HepG2 (cell line): ENCODE measurements at regions not wholly inside any gene's neighbourhood (a gene's known extent, or its start where the extent isn't known, plus 50 kb on each side); places are given as distances from the start of the nearest gene placed in this dataset.

ENCODE experiments used
- ATAC-seq: fragments of 200-7000 bp; cut with Tn5 transposase; 3 replicates; pipeline ENCODE4 v1.9.1; 2020; ENCODE audit warnings: mild to moderate bottlenecking, moderate library complexity
- BruUV-seq: library from RNA; stranded (reverse); fragments of 400-500 nt; replicated peaks from 2 replicates; lab custom pipeline; 2021; lab: Mats Ljungman, UMichigan
- CTCF ChIA-PET: fragments of 300-600 bp; formaldehyde crosslinking; extraction: SDS; loops from one replicate; lab custom pipeline; 2021; ENCODE audit warnings: low total read pairs, inconsistent platforms, low intra/inter-chr PET ratio; lab: Yijun Ruan, JAX
- POLR2A ChIA-PET: fragments of 350-600 bp; sonication (Branson Sonifier 250); formaldehyde crosslinking; loops from one replicate; lab custom pipeline; 2020; ENCODE audit warnings: antibody characterized with exemption, inconsistent platforms; lab: Yijun Ruan, JAX
- DNase-seq: peaks from one replicate; pipeline ENCODE4 v3.0.0-alpha.2; 2015; ENCODE audit warnings: low spot score
- FAIRE-seq: peaks from 3 replicates; lab custom pipeline; 2011; peaks lifted over from hg19 to GRCh38; lab: Jason Lieb, UNC
- H2AFZ ChIP-seq: one replicate; pipeline ENCODE4 v1.6.1; 2011; ENCODE audit warnings: low read length, inconsistent platforms
- H3K27ac ChIP-seq: fragments of 300-600 bp; 3 replicates; pipeline ENCODE4 v1.8.0; 2011; ENCODE audit warnings: mixed run types, mild to moderate bottlenecking, mixed read lengths, low read length, inconsistent platforms; ENCODE audit not compliant: insufficient read depth; ENCODE audit errors: extremely low read length
- H3K27me3 ChIP-seq, 2 experiments: fragments of 200-600 bp in 1 of 2; 2 replicates in 1 of 2; 3 replicates in 1 of 2; pipeline versions ENCODE4 v1.6.0 to v1.8.0; 2011; ENCODE audit warnings: low read length in 2 of 2, mild to moderate bottlenecking in 2 of 2, moderate library complexity in 2 of 2, inconsistent platforms in 1 of 2; ENCODE audit not compliant: insufficient read depth in 2 of 2, control insufficient read depth in 1 of 2
- H3K36me3 ChIP-seq, 2 experiments: fragments of 200-600 bp in 1 of 2; replicated peaks in 1 of 2; 2 replicates in 1 of 2; 3 replicates in 1 of 2; pipeline versions ENCODE4 v1.5.1 to v1.8.0; 2011; ENCODE audit warnings: low read length in 2 of 2, inconsistent platforms in 1 of 2; ENCODE audit not compliant: insufficient read depth in 2 of 2, control insufficient read depth in 1 of 2
- H3K4me1 ChIP-seq: 2 replicates; pipeline ENCODE4 v1.5.1; 2012; ENCODE audit warnings: low read length, inconsistent platforms; ENCODE audit not compliant: insufficient read depth
- H3K4me2 ChIP-seq: 2 replicates; pipeline ENCODE4 v1.6.0; 2011; ENCODE audit warnings: low read depth, low read length, inconsistent platforms
- H3K4me3 ChIP-seq, 3 experiments: fragments of 200-600 bp in 1 of 3; sonication (generic), shearing (Covaris generic) in 1 of 3; replicated peaks in 1 of 3; 2 replicates each; pipeline ENCODE4 v1.5.1; 2011 to 2016; ENCODE audit warnings: low read length in 3 of 3, inconsistent platforms in 2 of 3, low read depth in 2 of 3, mild to moderate bottlenecking in 2 of 3, control low read depth in 1 of 3, mixed read lengths in 1 of 3; ENCODE audit not compliant: insufficient read depth in 1 of 3
- H3K79me2 ChIP-seq: one replicate; pipeline ENCODE4 v1.6.1; 2011; ENCODE audit warnings: low read length, inconsistent platforms; ENCODE audit not compliant: insufficient read depth
- H3K9ac ChIP-seq: 2 replicates; pipeline ENCODE4 v1.6.0; 2011; ENCODE audit warnings: mild to moderate bottlenecking, low read depth, low read length, inconsistent platforms; ENCODE audit not compliant: insufficient read depth
- H3K9me3 ChIP-seq: 2 replicates; pipeline ENCODE4 v1.5.1; 2012; ENCODE audit warnings: mild to moderate bottlenecking, low read length
- H4K20me1 ChIP-seq: 2 replicates; pipeline ENCODE4 v1.6.0; 2011; ENCODE audit warnings: inconsistent platforms, mild to moderate bottlenecking, low read length, moderate library complexity; ENCODE audit not compliant: insufficient read depth
- CEBPB ChIP-seq: IDR thresholded peaks from 2 replicates; pipeline ENCODE4 v1.6.1; 2011; ENCODE audit warnings: low read depth, low read length, improper control_type of control experiment, borderline replicate concordance
- KLF13 ChIP-seq: sonication (generic); formaldehyde crosslinking; IDR thresholded peaks from 2 replicates; pipeline ENCODE4 v1.4.0; 2020; ENCODE audit warnings: mild to moderate bottlenecking, missing genetic modification reagents
- NAIF1 ChIP-seq: sonication (generic); formaldehyde crosslinking; IDR thresholded peaks from 2 replicates; pipeline ENCODE4 v1.5.0; 2020; ENCODE audit warnings: mild to moderate bottlenecking, missing genetic modification reagents, borderline replicate concordance
- NFRKB ChIP-seq: fragments of 450-650 bp; IDR thresholded peaks from 2 replicates; pipeline ENCODE4 v1.6.1; 2017
- PRMT3 ChIP-seq: sonication (generic); formaldehyde crosslinking; IDR thresholded peaks from 2 replicates; pipeline ENCODE4 v1.8.1; 2022; ENCODE audit warnings: low read depth, mild to moderate bottlenecking, moderate library complexity, missing genetic modification reagents, borderline replicate concordance
- REXO4 ChIP-seq: sonication (generic); formaldehyde crosslinking; IDR thresholded peaks from 2 replicates; pipeline ENCODE4 v1.8.0; 2022; ENCODE audit warnings: missing genetic modification reagents, mild to moderate bottlenecking, borderline replicate concordance
- SMARCC2 ChIP-seq: fragments of 450-650 bp; IDR thresholded peaks from 2 replicates; pipeline ENCODE4 v1.6.1; 2017; ENCODE audit warnings: antibody characterized with exemption, mild to moderate bottlenecking
- ZFP82 ChIP-seq: sonication (generic); formaldehyde crosslinking; IDR thresholded peaks from 2 replicates; pipeline ENCODE4 v1.5.1; 2020; ENCODE audit warnings: mild to moderate bottlenecking, missing genetic modification reagents, borderline replicate concordance
- ZNF75D ChIP-seq: sonication (generic); formaldehyde crosslinking; IDR thresholded peaks from 2 replicates; pipeline ENCODE4 v1.8.1; 2023; ENCODE audit warnings: missing genetic modification reagents, mild to moderate bottlenecking, borderline replicate concordance
- WGBS: methylation state at CpG from one replicate; pipeline ENCODE4 v1.1.6; 2017; ENCODE audit warnings: low lambda C conversion rate; 5-methylcytosine and 5-hydroxymethylcytosine counted together
- in situ Hi-C: cut with HindIII; loops from 2 replicates; pipeline ENCODE4 v1.10.0; 2017; ENCODE audit warnings: low pct_unique_long_range_greater_than_20kb; ENCODE audit not compliant: extremely low pct_ligation_motif_present
- intact Hi-C: fragments of 100-400 bp; cut with micrococcal nuclease; formaldehyde crosslinking; loops from one replicate; pipeline ENCODE4 v1.10.0; 2022; ENCODE audit not compliant: unreplicated experiment
- TF ChIP-seq, protein P1 (sequence below): IDR thresholded peaks from 2 replicates; pipeline ENCODE4 v1.4.0; 2020; ENCODE audit warnings: mild to moderate bottlenecking, missing genetic modification reagents

DNA sequence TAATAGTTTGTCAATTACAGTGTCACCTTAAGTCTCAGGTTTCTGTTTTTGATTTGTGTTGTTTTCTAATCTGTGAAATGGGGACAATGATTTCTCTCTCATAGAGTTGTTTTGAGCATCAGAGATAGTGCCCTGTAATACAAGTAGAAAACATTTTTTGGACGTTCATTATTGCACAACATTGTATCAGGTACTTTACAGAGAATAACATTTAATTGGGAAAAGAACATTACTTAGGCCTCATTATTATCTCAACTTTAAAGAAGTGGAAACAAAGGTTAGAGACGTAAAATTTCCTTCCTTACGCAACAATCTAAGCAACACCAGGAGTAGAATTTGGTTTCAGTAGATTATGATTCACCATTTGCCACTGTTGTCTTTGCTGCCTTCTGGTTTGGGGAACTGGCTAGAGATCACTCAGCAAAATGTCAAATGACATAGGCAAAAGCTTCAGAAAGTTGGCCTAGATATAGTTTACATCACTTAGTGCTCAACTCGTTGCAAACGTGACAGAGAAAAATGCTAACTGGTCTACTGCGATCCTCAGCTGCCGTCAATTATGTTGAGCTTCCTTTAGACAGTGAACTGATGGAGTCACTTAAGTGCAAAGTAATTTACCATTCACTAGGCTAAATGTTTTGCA lies 1026.8 kb downstream of the CDH11 start:
- in situ Hi-C loops = loop anchor here (10.0 kb wide), 1 partner anchor 1030 kb away; the partner anchor contains the start of gene CDH11
- DNase-seq (no peak), FAIRE-seq (no peak)
- Histone ChIP-seq H3K36me3 (no peaks in the 10 kb centered on the region), H4K20me1 (no peaks in the 10 kb centered on the region), H3K79me2 (no peaks in the 10 kb centered on the region), H3K9ac (no peak overlapping the region), H3K9me3 (peaks cover 8% of the 10 kb centered on the region), H3K27ac (no peak overlapping the region), H3K4me3 (no peak overlapping the region)
- POLR2A ChIA-PET = no interaction called here
- BruUV-seq = no TSS peak
- 47% methylated on average over 7 of the region's 7 CpGs for WGBS
- TF ChIP-seq CEBPB (peak; percentile 65; the same call in 1 of the 2 replicates), REXO4 (CRISPR knock-in tag) (no peak), NAIF1 (no peak), PRMT3 (CRISPR knock-in tag) (no peak)
- TF ChIP-seq, all 625 proteins: peak for 1
- ATAC-seq = no peak
- Histone ChIP-seq H3K4me2 (no peak overlapping the region), H3K4me1 (no peaks in the 10 kb centered on the region), H3K27me3 (no peaks in the 10 kb centered on the region), H2AFZ (no peak overlapping the region)
- CTCF ChIA-PET = no interaction called here
- intact Hi-C loops = loop anchor here (5.0 kb wide), 1 partner anchor 87 kb away; no protein-coding TSS in a partner anchor

DNA sequence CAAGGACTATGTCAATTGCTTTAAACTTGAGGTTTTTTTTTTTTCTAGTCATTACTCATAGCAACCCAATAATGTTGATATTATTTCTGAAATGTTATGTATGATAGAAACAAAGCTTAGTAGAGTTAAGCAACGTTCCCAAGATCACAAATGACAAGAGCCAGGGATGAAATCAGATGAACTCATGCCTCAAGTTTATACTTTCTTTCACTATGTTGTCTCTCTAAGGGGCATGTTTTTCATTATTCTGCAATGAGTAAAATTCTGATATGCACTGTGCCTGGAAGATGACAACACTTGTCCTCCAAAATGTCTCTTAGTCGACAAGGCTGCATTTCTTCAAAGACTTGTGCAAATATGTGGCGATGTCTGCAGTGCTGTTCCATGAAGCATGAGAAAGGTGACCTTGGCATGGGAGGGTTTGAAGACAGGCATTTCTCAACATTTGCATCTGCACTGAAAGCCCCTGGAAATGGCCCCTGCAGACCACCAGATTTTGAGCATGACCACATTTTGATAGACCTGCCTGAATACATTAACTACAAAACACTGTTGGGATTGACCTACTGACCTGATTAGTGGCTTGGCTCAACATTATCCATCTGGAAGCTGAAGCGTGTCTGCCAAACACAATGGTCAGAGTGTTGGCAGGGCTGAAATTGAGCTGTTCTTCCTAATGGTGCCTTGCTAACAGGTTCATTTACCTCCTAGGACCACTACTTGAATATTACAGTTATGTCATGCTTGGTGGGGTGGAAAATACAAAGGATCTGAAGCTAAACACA lies 1027.5 kb downstream of the CDH11 start:
- no TSS peak for BruUV-seq
- Histone ChIP-seq H3K27me3 (no peaks in the 10 kb centered on the region), H3K4me1 (no peaks in the 10 kb centered on the region), H3K9me3 (peaks cover 8% of the 10 kb centered on the region), H3K4me2 (no peak overlapping the region), H2AFZ (no peak overlapping the region), H3K36me3 (no peaks in the 10 kb centered on the region), H3K79me2 (no peaks in the 10 kb centered on the region), H4K20me1 (no peaks in the 10 kb centered on the region), H3K9ac (no peak overlapping the region), H3K27ac (no peak overlapping the region), H3K4me3 (no peak overlapping the region)
- in situ Hi-C loops = loop anchor here (10.0 kb wide), 1 partner anchor 1030 kb away; the partner anchor contains the start of gene CDH11
- ATAC-seq (no peak), FAIRE-seq (no peak), DNase-seq (no peak)
- CTCF ChIA-PET = no interaction called here
- 13% methylated on average over 4 of the region's 4 CpGs for WGBS
- POLR2A ChIA-PET = no interaction called here
- intact Hi-C loops = loop anchor here (5.0 kb wide), 1 partner anchor 88 kb away; no protein-coding TSS in a partner anchor
- TF ChIP-seq ZFP82 (CRISPR knock-in tag) (no peak), ZNF75D (no peak), SMARCC2 (no peak), NFRKB (no peak), KLF13 (CRISPR knock-in tag) (no peak)
- TF ChIP-seq, protein P1, sequence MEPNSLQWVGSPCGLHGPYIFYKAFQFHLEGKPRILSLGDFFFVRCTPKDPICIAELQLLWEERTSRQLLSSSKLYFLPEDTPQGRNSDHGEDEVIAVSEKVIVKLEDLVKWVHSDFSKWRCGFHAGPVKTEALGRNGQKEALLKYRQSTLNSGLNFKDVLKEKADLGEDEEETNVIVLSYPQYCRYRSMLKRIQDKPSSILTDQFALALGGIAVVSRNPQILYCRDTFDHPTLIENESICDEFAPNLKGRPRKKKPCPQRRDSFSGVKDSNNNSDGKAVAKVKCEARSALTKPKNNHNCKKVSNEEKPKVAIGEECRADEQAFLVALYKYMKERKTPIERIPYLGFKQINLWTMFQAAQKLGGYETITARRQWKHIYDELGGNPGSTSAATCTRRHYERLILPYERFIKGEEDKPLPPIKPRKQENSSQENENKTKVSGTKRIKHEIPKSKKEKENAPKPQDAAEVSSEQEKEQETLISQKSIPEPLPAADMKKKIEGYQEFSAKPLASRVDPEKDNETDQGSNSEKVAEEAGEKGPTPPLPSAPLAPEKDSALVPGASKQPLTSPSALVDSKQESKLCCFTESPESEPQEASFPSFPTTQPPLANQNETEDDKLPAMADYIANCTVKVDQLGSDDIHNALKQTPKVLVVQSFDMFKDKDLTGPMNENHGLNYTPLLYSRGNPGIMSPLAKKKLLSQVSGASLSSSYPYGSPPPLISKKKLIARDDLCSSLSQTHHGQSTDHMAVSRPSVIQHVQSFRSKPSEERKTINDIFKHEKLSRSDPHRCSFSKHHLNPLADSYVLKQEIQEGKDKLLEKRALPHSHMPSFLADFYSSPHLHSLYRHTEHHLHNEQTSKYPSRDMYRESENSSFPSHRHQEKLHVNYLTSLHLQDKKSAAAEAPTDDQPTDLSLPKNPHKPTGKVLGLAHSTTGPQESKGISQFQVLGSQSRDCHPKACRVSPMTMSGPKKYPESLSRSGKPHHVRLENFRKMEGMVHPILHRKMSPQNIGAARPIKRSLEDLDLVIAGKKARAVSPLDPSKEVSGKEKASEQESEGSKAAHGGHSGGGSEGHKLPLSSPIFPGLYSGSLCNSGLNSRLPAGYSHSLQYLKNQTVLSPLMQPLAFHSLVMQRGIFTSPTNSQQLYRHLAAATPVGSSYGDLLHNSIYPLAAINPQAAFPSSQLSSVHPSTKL (CRISPR knock-in tag) = no peak
